MM.1S (cell line): ENCODE measurements at regions not wholly inside any gene's neighbourhood (a gene's known extent, or its start where the extent isn't known, plus 50 kb on each side); places are given as distances from the start of the nearest gene placed in this dataset.

Source experiments
- EZH2 ChIP-seq: fragments of 300-600 bp; sonication (generic); optimal IDR thresholded peaks from 2 replicates; pipeline ENCODE3; 2017; ENCODE audit warnings: low read depth, mild to moderate bottlenecking, antibody characterized with exemption, low read length, mixed read lengths
- EZH2phosphoT487 ChIP-seq: fragments of 300-600 bp; sonication (generic); IDR thresholded peaks from 2 replicates; pipeline ENCODE4 v1.6.1; 2018; ENCODE audit warnings: antibody characterized with exemption, low read length
- TF ChIP-seq, protein P1 (sequence below): fragments of 300-600 bp; sonication (generic); IDR thresholded peaks from 2 replicates; pipeline ENCODE4 v1.5.1; 2016; ENCODE audit warnings: antibody characterized with exemption, low read length, mixed read lengths

DNA sequence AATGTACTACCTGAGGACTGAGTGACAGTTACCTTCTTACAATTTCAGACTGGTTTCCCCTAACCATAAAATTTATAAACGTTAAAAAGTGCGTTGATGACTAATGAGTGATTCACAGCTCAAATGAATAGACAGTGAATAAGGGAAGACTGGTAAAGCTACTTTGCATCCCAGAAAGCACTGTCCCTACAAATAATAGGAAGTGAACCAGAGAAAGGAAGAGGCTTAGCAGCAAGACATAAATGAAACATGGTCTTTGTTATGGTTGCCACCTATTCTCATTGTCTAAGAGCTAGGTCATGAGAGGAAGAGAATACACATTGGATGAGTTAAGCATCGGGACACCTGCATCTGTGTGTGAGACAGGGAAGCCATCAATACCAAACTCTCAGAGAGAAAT, 849.2 kb downstream of the TAF11L14 start:
- TF ChIP-seq, protein P1, sequence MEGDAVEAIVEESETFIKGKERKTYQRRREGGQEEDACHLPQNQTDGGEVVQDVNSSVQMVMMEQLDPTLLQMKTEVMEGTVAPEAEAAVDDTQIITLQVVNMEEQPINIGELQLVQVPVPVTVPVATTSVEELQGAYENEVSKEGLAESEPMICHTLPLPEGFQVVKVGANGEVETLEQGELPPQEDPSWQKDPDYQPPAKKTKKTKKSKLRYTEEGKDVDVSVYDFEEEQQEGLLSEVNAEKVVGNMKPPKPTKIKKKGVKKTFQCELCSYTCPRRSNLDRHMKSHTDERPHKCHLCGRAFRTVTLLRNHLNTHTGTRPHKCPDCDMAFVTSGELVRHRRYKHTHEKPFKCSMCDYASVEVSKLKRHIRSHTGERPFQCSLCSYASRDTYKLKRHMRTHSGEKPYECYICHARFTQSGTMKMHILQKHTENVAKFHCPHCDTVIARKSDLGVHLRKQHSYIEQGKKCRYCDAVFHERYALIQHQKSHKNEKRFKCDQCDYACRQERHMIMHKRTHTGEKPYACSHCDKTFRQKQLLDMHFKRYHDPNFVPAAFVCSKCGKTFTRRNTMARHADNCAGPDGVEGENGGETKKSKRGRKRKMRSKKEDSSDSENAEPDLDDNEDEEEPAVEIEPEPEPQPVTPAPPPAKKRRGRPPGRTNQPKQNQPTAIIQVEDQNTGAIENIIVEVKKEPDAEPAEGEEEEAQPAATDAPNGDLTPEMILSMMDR, result no peak
- TF ChIP-seq EZH2 (no peak), EZH2phosphoT487 (no peak)
